Esophagus (tissue), 2 donors: ENCODE measurements at regions not wholly inside any gene's neighbourhood (a gene's known extent, or its start where the extent isn't known, plus 50 kb on each side); places are given as distances from the start of the nearest gene placed in this dataset.

Source experiments
- H3K27ac ChIP-seq, 2 donors: one replicate each; pipeline ENCODE4 v1.5.1; 2013; ENCODE audit warnings: low read depth in 2 of 2, mild to moderate bottlenecking in 2 of 2, inconsistent platforms in 1 of 2, low read length in 1 of 2, moderate library complexity in 1 of 2
- H3K27me3 ChIP-seq, 2 donors: one replicate each; pipeline ENCODE4 v1.6.1; 2013; ENCODE audit warnings: low read length in 2 of 2, control low read depth in 1 of 2, mild to moderate bottlenecking in 1 of 2; ENCODE audit not compliant: insufficient read depth in 2 of 2, control insufficient read depth in 1 of 2
- H3K36me3 ChIP-seq, 2 donors: one replicate each; pipeline ENCODE4 v1.6.1; 2013; ENCODE audit warnings: low read length in 1 of 2; ENCODE audit not compliant: control insufficient read depth in 2 of 2, insufficient read depth in 2 of 2
- H3K4me1 ChIP-seq, 2 donors: one replicate each; pipeline ENCODE4 v1.6.1; 2013; ENCODE audit warnings: low read length in 1 of 2; ENCODE audit not compliant: control insufficient read depth in 2 of 2, insufficient read depth in 2 of 2
- H3K4me3 ChIP-seq, 2 donors: one replicate each; pipeline ENCODE4 v1.5.1; 2013; ENCODE audit warnings: low read length in 2 of 2, mild to moderate bottlenecking in 2 of 2, low read depth in 1 of 2, moderate library complexity in 1 of 2
- H3K9me3 ChIP-seq, 2 donors: one replicate each; pipeline ENCODE4 v1.6.1; 2013; ENCODE audit warnings: mild to moderate bottlenecking in 2 of 2, low read depth in 1 of 2, low read length in 1 of 2, moderate library complexity in 1 of 2; ENCODE audit not compliant: control insufficient read depth in 2 of 2, insufficient read depth in 1 of 2
- WGBS, 2 donors: extraction: QIAGEN DNeasy Blood & Tissue Kit; methylation state at CpG; one replicate each; pipeline ENCODE4 v1.1.7; 2013; 5-methylcytosine and 5-hydroxymethylcytosine counted together
- donor health status: healthy with polysubstance abuse.
- donor health status: Bipolar disorder and iron deficiency.

DNA sequence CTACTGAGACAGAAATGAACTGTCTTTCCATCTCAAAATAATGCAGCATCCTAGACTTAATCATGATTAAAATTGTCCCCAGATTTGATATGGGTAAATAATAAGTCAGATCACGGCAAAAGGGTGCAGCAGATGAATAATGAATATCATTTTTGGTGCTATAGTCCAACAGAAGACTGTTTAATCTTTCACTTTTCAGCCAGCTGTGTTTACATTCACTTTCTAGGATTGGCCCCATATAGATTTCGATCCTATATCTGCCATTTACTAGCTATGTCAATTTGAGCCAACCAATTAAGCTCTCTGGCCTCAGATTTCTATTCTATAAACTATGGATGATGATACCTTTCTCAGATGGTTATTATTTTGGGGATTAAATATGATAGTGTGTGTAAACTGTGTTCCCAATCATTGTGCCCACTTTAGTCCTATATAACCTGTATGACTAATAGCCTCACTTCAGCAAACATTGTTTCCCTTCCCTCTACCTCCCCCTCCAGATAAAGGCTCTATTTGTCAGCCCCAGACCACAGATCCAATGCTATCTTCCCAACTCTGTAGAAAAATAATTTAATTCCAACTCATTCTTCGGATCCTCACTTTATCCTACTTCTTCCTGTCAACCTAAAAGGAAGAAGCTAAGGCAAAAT, 53.6 kb upstream of the NT5E start:
- H3K4me3 ChIP-seq = no peak overlapping the region
- H3K27me3 ChIP-seq = no peaks in the 10 kb centered on the region
- H3K27ac ChIP-seq = no peak overlapping the region
- 66 to 79% methylated on average over 3 of the region's 3 CpGs for WGBS, 2 donors
- no peaks in the 10 kb centered on the region for H3K9me3 ChIP-seq
- H3K36me3 ChIP-seq = no peaks in the 10 kb centered on the region
- no peaks in the 10 kb centered on the region for H3K4me1 ChIP-seq

DNA sequence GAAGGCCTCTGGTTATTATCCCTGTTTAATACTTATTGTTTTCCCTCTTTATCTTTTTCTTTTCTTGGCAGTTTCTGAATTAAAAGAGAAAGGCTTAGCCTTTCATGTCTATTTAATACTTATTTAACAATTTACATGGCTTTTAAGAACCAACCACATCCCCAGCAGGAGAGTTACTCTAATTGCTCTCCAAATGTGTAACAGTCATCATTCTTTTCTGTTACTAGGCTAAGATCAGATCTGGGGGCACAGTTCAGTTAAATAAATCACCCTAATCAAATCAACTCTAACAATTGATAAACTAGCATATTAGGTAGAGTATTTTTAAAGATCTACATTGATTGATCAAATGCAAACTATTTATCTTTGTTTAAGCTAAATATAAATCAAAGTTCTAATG, 54.1 kb upstream of the NT5E start:
- H3K9me3 ChIP-seq = no peaks in the 10 kb centered on the region
- H3K4me1 ChIP-seq = no peaks in the 10 kb centered on the region
- H3K27ac ChIP-seq = no peak overlapping the region
- no peaks in the 10 kb centered on the region for H3K27me3 ChIP-seq
- H3K36me3 ChIP-seq = no peaks in the 10 kb centered on the region
- no peak overlapping the region for H3K4me3 ChIP-seq

DNA sequence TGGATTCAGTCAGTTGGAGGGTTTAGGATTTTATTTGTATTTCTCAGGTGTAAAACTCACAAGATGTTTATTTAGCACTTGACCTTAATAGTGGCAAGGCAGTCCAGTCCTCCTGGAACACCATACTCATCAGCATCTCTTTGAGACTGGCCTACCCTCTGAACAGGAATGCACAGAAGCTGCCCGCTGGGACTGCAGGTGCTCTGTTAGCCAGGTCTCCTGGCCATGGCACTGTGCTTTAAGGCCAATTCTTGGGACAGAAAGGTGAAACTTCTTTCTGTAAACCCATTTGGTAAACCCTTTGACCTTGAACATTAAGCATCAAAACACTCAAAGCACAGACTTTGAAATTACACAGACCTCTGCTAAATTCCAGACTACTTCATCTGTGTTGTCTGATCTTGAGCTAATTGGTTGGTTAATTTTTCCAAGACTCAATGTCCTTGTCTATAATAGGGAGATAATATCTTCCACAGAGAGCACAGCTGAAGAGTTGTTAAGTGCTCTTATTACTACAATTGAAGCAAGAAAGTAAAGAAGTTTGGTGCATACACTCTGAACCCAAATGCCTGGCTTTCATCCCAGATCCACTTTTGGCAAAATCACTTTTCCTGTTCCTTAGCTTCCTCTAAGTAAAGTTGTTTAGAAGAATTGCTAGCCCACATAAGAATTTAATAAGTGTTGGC, 54.9 kb upstream of the NT5E start:
- no peak overlapping the region for H3K27ac ChIP-seq
- H3K4me1 ChIP-seq = no peaks in the 10 kb centered on the region
- no peaks in the 10 kb centered on the region for H3K9me3 ChIP-seq
- no peak overlapping the region for H3K4me3 ChIP-seq
- no peaks in the 10 kb centered on the region for H3K36me3 ChIP-seq
- WGBS, 2 donors = 93 to 96% methylated on average over 1 of the region's 1 CpG
- no peaks in the 10 kb centered on the region for H3K27me3 ChIP-seq

DNA sequence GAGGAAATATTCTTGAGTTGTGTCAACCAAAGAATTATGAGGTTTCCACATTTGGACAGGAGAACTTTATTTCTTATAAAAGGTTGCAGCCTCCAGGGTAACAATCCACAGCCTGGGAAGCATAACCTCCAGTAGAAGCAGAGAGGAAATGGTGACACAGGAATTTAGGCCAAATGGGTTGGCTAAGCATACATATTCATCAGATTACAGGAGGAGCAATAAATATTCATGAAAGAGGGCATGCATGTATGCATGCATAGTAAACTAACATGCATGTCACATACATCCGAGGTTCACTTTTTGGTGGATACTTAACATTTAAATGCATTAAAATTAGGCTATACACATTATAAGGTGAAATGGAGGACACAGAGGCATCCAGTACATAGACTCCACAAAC, 55.7 kb upstream of the NT5E start:
- Histone ChIP-seq H3K27ac (no peak overlapping the region), H3K9me3 (no peaks in the 10 kb centered on the region), H3K4me3 (no peak overlapping the region), H3K27me3 (no peaks in the 10 kb centered on the region), H3K36me3 (no peaks in the 10 kb centered on the region), H3K4me1 (no peaks in the 10 kb centered on the region)
- 95 to 96% methylated on average over 1 of the region's 1 CpG for WGBS, 2 donors

- no peaks in the 10 kb centered on the region for H3K9me3 ChIP-seq
- WGBS, 2 donors = 80 to 97% methylated on average over 4 of the region's 4 CpGs
- no peaks in the 10 kb centered on the region for H3K36me3 ChIP-seq
- no peak overlapping the region for H3K4me3 ChIP-seq
- no peaks in the 10 kb centered on the region for H3K4me1 ChIP-seq
- H3K27ac ChIP-seq = no peak overlapping the region
- H3K27me3 ChIP-seq = no peaks in the 10 kb centered on the region
Observed at GRCh38 chr6:85392379-85392778, 57.5 kb upstream of the NT5E start.

DNA sequence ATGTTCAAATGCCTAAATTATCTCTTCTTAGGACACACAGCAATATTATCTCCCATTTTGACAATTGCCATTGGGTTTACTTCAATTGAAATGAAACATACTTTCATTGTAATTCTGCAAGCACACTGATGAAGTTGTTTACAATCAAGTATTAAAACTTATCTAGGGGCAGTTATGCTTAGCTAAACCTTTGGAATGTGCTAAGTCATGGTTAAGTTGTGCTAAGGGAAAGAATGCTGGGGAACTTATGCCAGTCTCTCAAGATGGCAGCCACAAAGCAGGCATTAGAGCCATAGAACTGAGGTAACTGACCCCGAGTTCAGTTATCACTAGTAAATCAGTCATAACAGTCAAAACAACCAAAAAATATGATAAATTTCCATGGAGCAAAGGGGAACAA, 59.1 kb upstream of the NT5E start:
- no peaks in the 10 kb centered on the region for H3K9me3 ChIP-seq
- no peaks in the 10 kb centered on the region for H3K36me3 ChIP-seq
- H3K27ac ChIP-seq = no peak overlapping the region
- H3K27me3 ChIP-seq = no peaks in the 10 kb centered on the region
- 68 to 83% methylated on average over 1 of the region's 1 CpG for WGBS, 2 donors
- H3K4me3 ChIP-seq = no peak overlapping the region
- no peaks in the 10 kb centered on the region for H3K4me1 ChIP-seq

DNA sequence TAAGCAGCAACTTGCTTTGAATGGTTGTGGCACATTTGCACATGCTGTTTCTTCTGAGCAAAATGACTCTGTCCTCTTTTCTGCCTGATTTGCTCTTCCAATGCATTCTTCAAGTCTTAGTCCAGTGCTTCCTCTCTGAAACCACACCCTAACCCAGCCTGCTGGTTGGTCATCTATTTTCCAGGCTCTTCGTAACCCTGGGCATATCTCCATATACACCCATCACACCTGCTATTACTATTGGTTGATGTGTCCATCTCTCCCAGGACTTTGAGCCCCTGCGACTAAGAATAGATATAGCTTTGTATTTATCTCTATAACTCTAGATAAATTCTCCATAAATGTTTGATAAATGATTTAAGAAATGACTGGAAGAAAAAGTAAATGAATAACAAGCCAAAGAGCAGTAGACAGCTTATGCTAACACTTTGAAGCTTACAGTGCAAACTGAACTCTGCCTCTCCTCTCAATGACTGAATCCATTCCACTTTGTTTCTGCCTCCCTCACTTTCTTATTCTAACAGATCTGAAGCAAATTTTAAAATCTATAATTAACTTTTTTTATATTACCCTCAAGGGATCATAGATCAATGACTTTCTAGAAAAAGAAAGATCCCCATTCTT, 59.7 kb upstream of the NT5E start:
- Histone ChIP-seq H3K4me3 (no peak overlapping the region), H3K27me3 (no peaks in the 10 kb centered on the region), H3K4me1 (no peaks in the 10 kb centered on the region), H3K9me3 (no peaks in the 10 kb centered on the region), H3K27ac (no peak overlapping the region), H3K36me3 (no peaks in the 10 kb centered on the region)
- WGBS, 2 donors = 64 to 79% methylated on average over 2 of the region's 2 CpGs

DNA sequence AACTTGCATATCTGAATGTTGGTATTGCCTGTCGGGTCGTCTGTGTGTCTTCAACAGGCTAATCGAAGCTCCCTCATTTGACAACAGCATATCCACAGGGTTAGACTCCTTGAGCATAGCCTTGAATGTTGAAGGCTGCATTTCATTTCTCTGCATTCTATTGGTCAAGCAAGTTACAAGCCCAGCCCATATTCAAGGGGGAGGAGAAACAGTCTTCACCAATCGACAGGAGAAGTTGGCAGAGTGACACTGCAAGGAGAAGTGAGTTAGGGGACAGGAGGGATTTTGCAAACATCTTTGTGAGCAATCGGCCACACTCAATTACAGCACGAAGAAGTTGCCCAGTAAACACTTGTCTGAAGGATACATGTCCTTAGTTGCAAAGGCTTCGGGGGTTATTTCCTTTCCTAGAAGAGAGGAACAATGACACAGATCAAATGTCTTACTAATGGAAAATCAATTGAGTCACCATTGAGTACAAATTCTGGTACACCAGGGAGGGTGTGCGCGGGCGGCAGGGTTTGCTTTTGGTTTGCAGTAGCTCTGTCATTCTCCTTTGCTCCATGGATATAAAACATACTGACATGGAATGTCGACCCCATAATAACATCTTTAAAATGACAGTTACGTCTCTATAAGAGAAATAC, 60.6 kb upstream of the NT5E start:
- H3K36me3 ChIP-seq = no peaks in the 10 kb centered on the region
- no peak overlapping the region for H3K4me3 ChIP-seq
- no peaks in the 10 kb centered on the region for H3K9me3 ChIP-seq
- H3K27ac ChIP-seq = no peak overlapping the region
- H3K4me1 ChIP-seq = no peaks in the 10 kb centered on the region
- 71 to 89% methylated on average over 12 of the region's 12 CpGs for WGBS, 2 donors
- no peaks in the 10 kb centered on the region for H3K27me3 ChIP-seq

DNA sequence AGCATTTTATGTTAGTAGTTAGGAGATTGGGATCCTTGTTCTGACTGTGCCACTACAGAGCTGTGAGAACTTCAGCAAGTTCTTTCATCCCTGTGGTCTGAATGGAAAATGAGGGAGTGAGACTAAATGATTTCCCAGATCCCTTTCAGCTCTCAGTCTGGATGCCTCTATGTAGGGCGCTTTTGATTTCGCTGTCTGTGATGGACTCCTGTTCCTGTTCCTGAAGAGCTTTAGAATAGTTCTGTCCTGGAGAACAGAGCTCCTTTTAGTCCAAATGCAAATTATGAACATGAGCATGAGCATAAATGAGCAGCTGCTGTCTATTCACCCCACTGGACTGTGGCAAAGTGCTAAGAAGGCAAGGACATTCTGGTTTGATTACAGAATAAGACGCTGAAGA, 61.4 kb upstream of the NT5E start:
- Histone ChIP-seq H3K4me3 (no peak overlapping the region), H3K27me3 (no peaks in the 10 kb centered on the region), H3K27ac (no peak overlapping the region), H3K36me3 (no peaks in the 10 kb centered on the region), H3K4me1 (no peaks in the 10 kb centered on the region), H3K9me3 (no peaks in the 10 kb centered on the region)
- 88 to 95% methylated on average over 3 of the region's 3 CpGs for WGBS, 2 donors
